IPS-18a (cell line): ENCODE measurements at regions not wholly inside any gene's neighbourhood (a gene's known extent, or its start where the extent isn't known, plus 50 kb on each side); places are given as distances from the start of the nearest gene placed in this dataset.

Experiments used
- H3K27ac ChIP-seq: one replicate; pipeline ENCODE4 v1.5.1; 2013; ENCODE audit warnings: low read length
- H3K27me3 ChIP-seq: one replicate; pipeline ENCODE4 v1.6.1; 2013; ENCODE audit warnings: mild to moderate bottlenecking, low read length; ENCODE audit not compliant: control insufficient read depth, insufficient read depth
- H3K36me3 ChIP-seq: one replicate; pipeline ENCODE4 v1.6.1; 2013; ENCODE audit warnings: low read depth, low read length; ENCODE audit not compliant: control insufficient read depth
- H3K4me1 ChIP-seq: one replicate; pipeline ENCODE4 v1.6.1; 2013; ENCODE audit warnings: low read depth, low read length; ENCODE audit not compliant: control insufficient read depth
- H3K4me3 ChIP-seq: one replicate; pipeline ENCODE4 v1.5.1; 2013; ENCODE audit warnings: low read length
- H3K9ac ChIP-seq: one replicate; pipeline ENCODE4 v1.6.1; 2013; ENCODE audit warnings: mild to moderate bottlenecking, low read length, moderate library complexity
- H3K9me3 ChIP-seq: one replicate; pipeline ENCODE4 v1.6.1; 2013; ENCODE audit warnings: low read depth, low read length; ENCODE audit not compliant: control insufficient read depth

DNA sequence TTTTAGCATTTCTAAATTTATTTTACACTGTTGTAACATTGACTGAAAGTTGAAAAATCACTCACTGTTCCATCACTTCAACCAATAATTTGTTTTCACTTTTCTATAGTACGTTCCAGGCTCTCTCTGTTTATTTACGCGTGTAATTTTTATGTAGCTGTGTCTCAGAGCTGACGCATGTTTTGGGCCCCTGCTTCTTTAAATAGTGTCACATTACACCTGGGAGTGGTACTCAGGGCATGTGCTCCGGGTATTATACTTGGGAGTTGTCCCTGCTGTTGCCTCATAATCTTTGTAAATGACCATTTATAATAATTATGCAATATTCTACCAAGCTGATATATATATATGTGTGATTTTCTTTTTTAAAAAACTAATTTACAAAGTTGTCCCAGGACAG lies 132.8 kb upstream of the CPM start:
- Histone ChIP-seq H3K4me1 (peaks cover 14% of the 10 kb centered on the region), H3K9me3 (no peaks in the 10 kb centered on the region), H3K27ac (no peak overlapping the region), H3K9ac (no peak overlapping the region), H3K36me3 (no peaks in the 10 kb centered on the region), H3K27me3 (no peaks in the 10 kb centered on the region), H3K4me3 (no peak overlapping the region)

DNA sequence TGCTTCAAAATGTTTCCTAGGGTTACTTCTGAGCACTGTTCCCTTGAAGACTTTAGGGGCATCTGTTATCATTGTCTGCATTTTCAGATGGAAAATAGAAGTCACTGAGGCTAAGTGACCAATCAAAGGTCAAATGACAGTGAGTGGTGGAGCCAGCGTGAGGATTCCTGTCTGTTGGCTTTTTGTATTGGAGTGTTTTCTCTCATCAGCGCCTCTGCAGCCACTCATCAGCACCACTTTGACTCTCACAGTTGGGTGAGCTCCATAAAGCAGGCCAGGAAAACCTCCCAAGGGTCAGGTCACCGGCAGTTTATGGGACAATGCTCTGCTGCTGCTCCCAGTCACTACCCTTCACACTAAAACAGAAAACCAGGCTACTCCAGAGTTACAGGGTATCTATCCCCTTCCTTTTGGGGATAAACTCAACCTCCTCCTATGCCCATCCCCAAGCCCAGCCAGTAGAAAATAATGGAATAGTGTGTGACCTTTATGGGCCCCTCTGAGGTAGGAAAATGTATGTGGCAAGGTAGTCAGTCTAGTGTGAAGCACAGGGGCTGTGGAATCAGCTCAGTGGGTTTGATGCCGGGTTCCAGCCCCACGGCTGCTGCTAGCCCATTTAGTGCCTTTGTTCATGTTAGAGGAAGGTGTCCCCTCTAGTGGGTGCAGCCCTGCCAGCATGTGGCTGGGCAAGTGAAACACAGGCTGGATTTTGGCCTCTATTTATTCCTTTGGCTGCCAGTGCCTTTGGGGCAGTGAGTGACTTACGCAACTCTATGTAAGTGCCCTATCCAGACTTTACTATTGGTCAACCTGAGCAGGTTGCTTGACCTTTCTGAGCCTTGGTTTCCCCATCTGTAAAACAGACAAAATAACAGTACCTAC lies 133.8 kb upstream of the CPM start:
- H3K9me3 ChIP-seq, result no peaks in the 10 kb centered on the region
- H3K27ac ChIP-seq, result no peak overlapping the region
- peaks cover 9% of the 10 kb centered on the region for H3K4me1 ChIP-seq
- H3K27me3 ChIP-seq, result no peaks in the 10 kb centered on the region
- no peak overlapping the region for H3K9ac ChIP-seq
- no peak overlapping the region for H3K4me3 ChIP-seq
- H3K36me3 ChIP-seq, result no peaks in the 10 kb centered on the region

DNA sequence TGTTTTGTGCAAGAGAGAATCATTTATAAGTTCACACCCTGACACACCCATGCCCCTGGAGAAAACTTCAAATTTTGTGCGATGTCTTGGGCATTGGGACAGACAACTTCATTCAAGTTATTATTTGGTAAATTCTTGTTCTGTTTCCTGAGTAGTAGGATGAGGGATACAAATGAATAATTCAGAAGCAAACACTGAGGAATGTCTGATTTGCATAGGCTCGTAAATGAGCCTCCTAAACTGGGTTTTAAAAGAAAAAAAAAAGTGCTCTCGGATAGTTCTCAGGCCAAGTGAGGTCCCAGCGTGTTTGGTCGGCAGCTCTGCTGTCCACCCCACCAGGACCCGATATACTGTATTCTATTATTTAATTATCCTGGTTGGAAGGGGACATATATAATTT lies 134.7 kb upstream of the CPM start:
- Histone ChIP-seq H3K9me3 (no peaks in the 10 kb centered on the region), H3K9ac (no peak overlapping the region), H3K27me3 (no peaks in the 10 kb centered on the region), H3K4me3 (no peak overlapping the region), H3K27ac (no peak overlapping the region), H3K36me3 (no peaks in the 10 kb centered on the region), H3K4me1 (peaks cover 3% of the 10 kb centered on the region)

DNA sequence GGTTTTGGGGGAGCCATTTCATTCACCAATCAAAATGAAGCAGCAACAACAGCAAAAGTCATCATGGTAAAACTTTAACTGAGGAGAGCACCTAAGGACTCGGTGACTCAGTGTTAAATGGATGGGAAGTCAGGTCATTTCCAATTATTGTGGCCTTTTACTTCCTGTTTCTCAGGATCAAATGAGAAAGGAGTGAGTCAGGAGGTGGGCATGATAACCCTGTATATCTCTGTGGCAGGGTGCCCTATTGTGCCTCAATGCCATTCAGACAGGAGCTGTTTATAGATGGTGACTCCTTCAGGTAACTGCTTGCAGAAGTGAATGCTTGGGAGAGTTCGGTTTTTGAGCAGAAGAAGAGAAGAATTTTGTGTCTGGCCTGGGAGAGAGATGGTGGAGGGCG lies 135.5 kb upstream of the CPM start:
- Histone ChIP-seq H3K4me3 (no peak overlapping the region), H3K27ac (no peak overlapping the region), H3K36me3 (no peaks in the 10 kb centered on the region), H3K9me3 (no peaks in the 10 kb centered on the region), H3K27me3 (no peaks in the 10 kb centered on the region), H3K4me1 (peaks cover 3% of the 10 kb centered on the region), H3K9ac (no peak overlapping the region)

DNA sequence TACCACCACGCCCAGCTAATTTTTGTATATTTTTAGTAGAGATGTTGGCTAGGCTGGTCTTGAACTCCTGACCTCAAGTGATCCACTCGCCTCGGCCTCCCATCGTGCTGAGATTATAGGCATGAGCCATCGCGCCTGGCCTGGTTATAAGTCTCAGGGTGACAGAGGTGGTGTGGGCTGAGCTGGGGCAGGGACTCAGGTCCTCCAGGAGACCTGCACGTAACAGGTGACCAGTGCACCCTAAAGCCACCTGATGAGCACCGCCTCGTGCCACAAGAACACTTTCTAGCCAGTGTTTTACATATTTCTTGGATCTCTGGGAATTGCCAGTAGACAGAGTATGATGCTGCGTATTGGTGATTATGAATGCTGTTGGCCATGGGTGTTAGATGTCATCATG lies 136.5 kb upstream of the CPM start:
- no peaks in the 10 kb centered on the region for H3K27me3 ChIP-seq
- no peaks in the 10 kb centered on the region for H3K9me3 ChIP-seq
- H3K4me3 ChIP-seq, result no peak overlapping the region
- no peaks in the 10 kb centered on the region for H3K36me3 ChIP-seq
- no peak overlapping the region for H3K27ac ChIP-seq
- H3K4me1 ChIP-seq, result peaks cover 3% of the 10 kb centered on the region
- no peak overlapping the region for H3K9ac ChIP-seq

DNA sequence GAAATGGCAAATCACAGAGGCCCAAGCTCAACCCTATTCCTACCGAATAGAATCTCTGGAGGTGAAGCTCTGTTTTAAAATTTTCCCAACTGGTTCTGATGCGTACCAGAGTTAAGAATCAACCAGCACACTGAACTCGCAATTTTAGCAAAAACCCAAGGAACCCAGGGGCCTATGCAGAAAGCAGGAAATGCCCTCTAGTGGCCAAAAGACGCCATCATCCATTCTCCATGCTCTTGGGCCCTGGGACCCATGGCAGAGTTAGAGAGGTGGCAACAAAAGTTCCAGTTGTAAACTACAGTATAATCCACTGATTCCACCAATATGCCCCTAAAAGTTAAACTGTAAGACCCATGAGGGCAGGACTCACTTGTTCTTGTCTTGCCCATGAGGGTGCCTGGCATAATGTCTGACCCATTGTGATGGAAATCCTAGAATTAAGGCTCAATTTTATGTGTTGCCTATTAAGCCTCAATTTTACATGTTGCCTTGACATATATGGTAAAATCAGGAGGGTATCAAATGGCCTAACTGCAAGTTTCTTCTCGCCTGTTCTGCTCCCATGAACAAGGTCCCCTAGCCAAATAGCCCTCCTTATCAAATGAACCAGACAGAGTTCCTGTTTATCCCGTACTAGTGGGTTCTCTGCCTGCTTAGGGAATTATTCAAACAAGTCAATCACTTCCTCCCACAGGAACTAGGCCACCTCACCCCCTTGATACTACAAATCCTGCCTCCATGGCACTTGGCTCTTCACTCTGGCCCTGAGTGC lies 137.5 kb upstream of the CPM start:
- no peak overlapping the region for H3K9ac ChIP-seq
- H3K4me3 ChIP-seq, result no peak overlapping the region
- H3K9me3 ChIP-seq, result no peaks in the 10 kb centered on the region
- no peak overlapping the region for H3K27ac ChIP-seq
- no peaks in the 10 kb centered on the region for H3K27me3 ChIP-seq
- no peaks in the 10 kb centered on the region for H3K36me3 ChIP-seq
- peaks cover 3% of the 10 kb centered on the region for H3K4me1 ChIP-seq

DNA sequence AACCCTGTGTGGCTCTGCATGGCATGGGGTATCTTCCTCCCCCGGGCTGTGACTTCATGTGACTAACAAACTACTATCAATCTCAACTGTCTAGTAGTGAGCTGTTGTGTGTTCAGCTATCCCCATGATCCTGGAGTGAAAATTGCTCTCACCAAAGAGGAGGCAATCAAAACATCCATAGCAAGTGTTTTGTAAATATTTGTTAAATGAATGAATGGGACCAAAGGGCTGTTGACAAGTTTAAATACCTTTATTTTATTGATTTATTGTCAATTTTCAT lies 138.1 kb upstream of the CPM start:
- no peaks in the 10 kb centered on the region for H3K9me3 ChIP-seq
- H3K4me1 ChIP-seq, result peaks cover 3% of the 10 kb centered on the region
- H3K4me3 ChIP-seq, result no peak overlapping the region
- no peak overlapping the region for H3K9ac ChIP-seq
- no peak overlapping the region for H3K27ac ChIP-seq
- no peaks in the 10 kb centered on the region for H3K36me3 ChIP-seq
- H3K27me3 ChIP-seq, result no peaks in the 10 kb centered on the region

DNA sequence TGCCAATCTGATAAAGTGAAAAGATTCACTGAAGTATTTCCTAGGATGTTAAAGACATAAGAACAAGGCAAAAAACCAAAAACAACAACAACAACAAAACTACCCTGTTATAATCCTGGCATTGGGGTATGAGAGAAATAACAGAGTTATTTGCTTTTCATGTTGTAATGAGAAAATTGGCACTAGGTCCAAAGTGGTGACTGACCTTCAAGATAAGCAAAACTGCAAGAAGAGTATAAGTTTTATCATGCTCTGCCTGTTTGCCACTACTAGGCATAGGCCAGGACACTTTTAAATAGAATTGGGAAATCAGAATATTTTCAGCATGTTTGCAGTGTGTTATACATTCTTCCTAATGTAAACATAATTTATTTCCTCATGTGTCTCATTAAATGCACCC lies 140.1 kb upstream of the CPM start:
- Histone ChIP-seq H3K9ac (no peak overlapping the region), H3K36me3 (no peaks in the 10 kb centered on the region), H3K4me1 (peaks cover 3% of the 10 kb centered on the region), H3K27me3 (no peaks in the 10 kb centered on the region), H3K4me3 (no peak overlapping the region), H3K9me3 (no peaks in the 10 kb centered on the region), H3K27ac (no peak overlapping the region)

DNA sequence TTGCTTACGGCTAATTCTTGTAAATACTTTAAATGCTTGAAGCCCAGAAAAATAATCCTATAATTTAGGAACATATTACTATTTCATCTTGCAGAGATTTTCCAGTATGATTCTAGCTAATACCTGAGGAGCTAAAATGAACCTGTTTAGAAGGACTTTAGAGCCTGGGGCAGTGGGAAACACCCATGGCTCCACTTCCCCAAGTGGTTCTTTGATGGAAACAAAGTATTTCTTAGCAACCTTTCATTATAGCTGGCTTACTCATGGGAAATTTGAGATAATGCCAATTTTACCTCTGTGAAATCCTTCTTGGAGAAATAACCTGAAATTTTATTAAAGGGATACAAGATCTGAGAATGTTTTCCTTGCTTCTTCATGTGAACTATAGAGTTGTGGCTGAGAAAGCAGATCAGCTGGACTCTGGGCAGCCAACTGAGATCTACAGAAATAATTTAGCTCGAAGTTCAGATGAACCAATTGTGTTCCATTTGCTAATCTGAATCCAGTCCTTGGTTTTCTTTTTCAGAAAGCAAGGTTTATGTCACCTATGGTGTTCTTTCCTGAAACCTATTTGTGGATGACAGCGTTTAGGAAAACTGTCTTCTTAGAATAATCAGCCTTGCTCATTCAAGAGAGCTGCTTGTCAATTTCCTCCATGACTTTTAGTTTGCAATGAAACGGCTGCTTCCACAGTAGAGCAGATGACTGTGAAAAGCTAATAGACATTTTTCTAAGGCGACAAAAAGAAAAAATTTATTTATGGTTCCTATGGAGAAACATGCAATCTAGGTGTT lies 141.8 kb upstream of the CPM start:
- Histone ChIP-seq H3K4me1 (peaks cover 3% of the 10 kb centered on the region), H3K9ac (no peak overlapping the region), H3K9me3 (no peaks in the 10 kb centered on the region), H3K36me3 (no peaks in the 10 kb centered on the region), H3K27me3 (no peaks in the 10 kb centered on the region), H3K4me3 (no peak overlapping the region), H3K27ac (no peak overlapping the region)

DNA sequence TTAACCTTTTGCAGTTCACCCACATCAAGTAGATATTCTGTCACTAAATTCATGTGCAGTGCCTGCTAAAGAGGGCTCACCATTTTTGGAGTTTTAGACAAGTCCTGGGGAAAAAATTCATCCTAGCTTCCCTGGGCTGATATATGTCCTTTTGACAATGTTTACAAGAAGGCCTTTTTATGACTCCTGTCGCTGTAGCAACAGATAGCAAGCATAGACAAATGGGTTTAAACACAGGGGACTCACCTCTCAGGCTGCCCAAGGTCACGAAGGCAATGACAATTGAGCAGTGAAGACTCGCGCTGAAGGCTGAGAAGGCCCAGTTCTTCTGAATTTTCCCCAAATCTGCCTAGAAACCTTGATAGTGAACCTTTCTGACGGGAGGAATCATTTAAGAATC lies 150.7 kb upstream of the CPM start:
- Histone ChIP-seq H3K4me1 (no peaks in the 10 kb centered on the region), H3K9me3 (no peaks in the 10 kb centered on the region), H3K36me3 (no peaks in the 10 kb centered on the region)

DNA sequence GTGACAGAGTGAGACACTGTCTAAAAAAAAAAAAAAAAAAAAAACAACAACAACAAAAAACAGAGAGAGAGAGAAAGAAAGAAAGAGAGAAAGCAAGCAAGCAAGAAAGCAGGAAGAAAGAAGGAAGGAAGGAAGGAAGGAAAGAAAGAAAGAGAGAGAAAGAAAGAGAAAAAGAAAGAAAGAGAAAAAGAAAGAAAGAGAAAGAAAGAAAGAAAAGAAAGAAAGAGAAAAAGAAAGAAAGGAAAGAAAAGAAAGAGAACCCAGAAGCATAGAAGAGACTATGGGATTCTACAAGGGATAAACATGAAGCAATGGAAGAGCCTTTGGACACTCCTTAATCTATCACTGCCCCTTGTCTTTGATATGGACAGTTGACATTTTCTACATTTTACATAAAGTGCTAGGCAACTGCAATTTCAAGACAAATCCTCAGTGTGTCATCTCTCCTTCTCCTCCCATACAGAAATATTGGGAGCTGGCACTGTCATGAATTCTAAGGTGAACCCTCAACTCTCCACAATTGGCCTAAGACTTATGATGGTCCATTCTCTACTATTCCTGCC lies 151.9 kb upstream of the CPM start:
- no peaks in the 10 kb centered on the region for H3K36me3 ChIP-seq
- no peak overlapping the region for H3K27ac ChIP-seq
- H3K4me1 ChIP-seq, result no peaks in the 10 kb centered on the region
- no peak overlapping the region for H3K4me3 ChIP-seq
- no peaks in the 10 kb centered on the region for H3K9me3 ChIP-seq
- no peaks in the 10 kb centered on the region for H3K27me3 ChIP-seq
- no peak overlapping the region for H3K9ac ChIP-seq

More for the DNA sequence above, 150.7 kb upstream of the CPM start:
- H3K4me3 ChIP-seq, result no peak overlapping the region
- no peak overlapping the region for H3K9ac ChIP-seq
- H3K27me3 ChIP-seq, result no peaks in the 10 kb centered on the region
- no peak overlapping the region for H3K27ac ChIP-seq
